ENCODE measurements at regions not wholly inside any gene's neighbourhood (a gene's known extent, or its start where the extent isn't known, plus 50 kb on each side); places are given as distances from the start of the nearest gene placed in this dataset.

DNA sequence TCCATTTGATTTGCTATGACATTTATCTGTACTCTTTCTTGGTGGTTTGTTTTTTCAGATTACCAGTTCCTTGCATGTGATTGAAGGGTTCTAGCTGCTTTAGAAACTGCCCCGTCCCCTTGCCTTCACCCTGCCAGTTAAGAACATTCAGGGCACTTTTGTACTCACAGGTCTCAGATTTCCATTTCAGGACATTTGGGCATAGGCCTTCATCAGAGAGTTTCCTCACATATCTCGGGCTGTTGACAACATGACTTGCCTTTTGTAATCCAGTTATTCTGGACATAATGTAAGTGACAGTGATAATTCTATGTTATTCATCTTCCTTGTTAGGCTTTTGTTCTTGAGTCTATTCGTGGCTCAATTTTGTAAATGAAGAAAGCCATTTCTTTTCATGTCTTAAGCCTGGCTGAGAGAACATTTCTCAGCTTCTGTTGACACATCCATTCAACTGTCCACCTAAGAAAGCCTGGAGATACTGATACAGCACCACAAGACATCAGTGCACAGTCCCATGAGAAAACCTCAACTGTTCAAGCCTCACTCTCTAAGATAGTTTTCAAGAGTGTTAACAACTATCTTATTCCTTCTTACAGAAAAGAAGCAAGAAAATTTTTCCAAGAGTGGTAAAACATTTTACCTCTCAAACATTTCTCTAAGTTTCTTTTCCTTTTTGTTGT lies 209.3 kb upstream of the SGK1 start:
- Histone ChIP-seq H3K27me3 (ENCODE audit: control insufficient read depth, insufficient read depth, low read length) (no peaks in the 10 kb centered on the region), H3K4me3 (ENCODE audit: low read depth, low read length) (no peak overlapping the region), H3K36me3 (ENCODE audit: control insufficient read depth, insufficient read depth, low read length) (no peaks in the 10 kb centered on the region)
- CTCF ChIA-PET, result no interaction called here
- no peak for DNase-seq (ENCODE audit: low read depth)
- TF ChIP-seq, protein P1, sequence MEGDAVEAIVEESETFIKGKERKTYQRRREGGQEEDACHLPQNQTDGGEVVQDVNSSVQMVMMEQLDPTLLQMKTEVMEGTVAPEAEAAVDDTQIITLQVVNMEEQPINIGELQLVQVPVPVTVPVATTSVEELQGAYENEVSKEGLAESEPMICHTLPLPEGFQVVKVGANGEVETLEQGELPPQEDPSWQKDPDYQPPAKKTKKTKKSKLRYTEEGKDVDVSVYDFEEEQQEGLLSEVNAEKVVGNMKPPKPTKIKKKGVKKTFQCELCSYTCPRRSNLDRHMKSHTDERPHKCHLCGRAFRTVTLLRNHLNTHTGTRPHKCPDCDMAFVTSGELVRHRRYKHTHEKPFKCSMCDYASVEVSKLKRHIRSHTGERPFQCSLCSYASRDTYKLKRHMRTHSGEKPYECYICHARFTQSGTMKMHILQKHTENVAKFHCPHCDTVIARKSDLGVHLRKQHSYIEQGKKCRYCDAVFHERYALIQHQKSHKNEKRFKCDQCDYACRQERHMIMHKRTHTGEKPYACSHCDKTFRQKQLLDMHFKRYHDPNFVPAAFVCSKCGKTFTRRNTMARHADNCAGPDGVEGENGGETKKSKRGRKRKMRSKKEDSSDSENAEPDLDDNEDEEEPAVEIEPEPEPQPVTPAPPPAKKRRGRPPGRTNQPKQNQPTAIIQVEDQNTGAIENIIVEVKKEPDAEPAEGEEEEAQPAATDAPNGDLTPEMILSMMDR (IDR thresholded peaks at IDR 0.05; ENCODE audit: insufficient read depth, low read depth, low read length), result no peak
- POLR2A ChIA-PET, result no interaction called here

DNA sequence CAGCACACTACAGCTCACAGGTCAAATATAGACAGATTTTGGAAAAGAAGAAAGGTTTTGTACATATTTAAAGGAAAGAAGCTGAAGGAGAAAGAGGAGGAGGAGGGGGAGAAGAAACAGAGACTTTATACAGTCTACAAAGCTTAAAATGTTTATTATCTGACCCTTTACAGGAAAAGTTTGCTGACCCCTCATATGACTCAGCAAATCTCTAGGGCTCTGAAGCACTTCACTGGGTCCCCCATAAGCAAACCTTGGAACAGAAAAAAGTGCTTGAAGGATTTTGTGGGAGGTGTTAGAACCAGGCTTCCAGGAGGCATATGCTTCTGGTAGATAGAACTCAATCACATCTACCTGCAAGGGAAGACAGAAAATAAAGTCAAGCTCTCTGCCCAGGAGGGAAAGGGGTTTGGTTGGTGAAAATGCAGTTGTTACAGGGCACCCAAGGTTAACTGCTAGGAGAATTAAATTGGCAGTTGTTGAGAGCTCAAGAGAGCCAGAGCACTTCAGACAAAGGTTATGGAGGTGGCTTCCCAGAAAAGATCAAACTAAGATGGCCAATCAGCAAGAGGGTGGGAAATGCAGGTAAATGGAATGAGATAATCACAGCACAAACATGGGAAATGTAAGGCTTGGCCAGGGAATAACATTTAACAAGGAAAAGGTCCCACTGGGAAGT lies 207.4 kb upstream of the SGK1 start:
- POLR2A ChIA-PET, result no interaction called here
- H3K36me3 ChIP-seq (ENCODE audit: control insufficient read depth, insufficient read depth, low read length), result no peaks in the 10 kb centered on the region
- H3K27me3 ChIP-seq (ENCODE audit: control insufficient read depth, insufficient read depth, low read length), result no peaks in the 10 kb centered on the region
- H3K4me3 ChIP-seq (ENCODE audit: low read depth, low read length), result no peak overlapping the region
- no peak for DNase-seq (ENCODE audit: low read depth)
- TF ChIP-seq, protein P1 (IDR thresholded peaks at IDR 0.05; ENCODE audit: insufficient read depth, low read depth, low read length), result no peak
- CTCF ChIA-PET, result no interaction called here

DNA sequence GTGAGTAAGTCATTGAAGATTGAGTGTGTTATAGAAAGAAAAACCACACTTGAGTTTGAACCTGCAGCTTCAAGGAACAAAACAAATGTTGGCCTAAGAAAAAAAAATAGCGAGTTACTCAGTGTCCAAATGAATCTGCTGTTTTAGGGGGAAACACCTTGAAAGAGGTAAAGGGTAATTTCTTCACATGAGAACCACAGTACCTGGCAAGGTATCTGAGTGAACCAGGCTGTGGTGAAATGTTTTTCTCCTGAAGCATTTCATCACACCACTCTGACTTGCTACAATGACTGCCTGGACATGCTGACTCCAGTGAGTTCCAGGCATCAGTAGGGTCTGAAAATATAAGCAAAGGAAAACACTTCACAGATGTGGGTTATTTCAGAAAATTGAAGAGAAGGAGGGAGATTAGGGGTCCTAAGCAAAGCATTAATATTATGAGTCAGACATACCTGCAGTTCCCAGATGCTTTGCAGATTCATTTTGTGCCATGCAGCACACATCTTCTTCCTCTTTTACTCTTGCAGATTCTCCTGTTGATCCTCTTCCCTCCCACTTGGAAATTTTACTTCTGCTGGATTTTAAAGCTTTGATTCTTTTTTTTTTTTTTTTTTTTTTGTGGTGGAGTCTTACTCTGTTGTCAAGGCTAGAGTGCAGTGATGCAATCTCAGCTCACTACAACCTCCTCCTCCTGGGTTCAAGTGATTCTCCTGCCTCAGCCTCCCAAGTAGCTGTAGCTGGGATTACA lies 206.2 kb upstream of the SGK1 start:
- Histone ChIP-seq H3K4me3 (ENCODE audit: low read depth, low read length) (no peak overlapping the region), H3K27me3 (ENCODE audit: control insufficient read depth, insufficient read depth, low read length) (no peaks in the 10 kb centered on the region), H3K36me3 (ENCODE audit: control insufficient read depth, insufficient read depth, low read length) (no peaks in the 10 kb centered on the region)
- no peak for DNase-seq (ENCODE audit: low read depth)
- ChIA-PET POLR2A (no interaction called here), CTCF (interaction anchor here (0.7 kb wide), 1 partner anchor 91 kb away, joined by 3 read pairs; no protein-coding TSS in a partner anchor)
- TF ChIP-seq, protein P1 (IDR thresholded peaks at IDR 0.05; ENCODE audit: insufficient read depth, low read depth, low read length), result no peak

DNA sequence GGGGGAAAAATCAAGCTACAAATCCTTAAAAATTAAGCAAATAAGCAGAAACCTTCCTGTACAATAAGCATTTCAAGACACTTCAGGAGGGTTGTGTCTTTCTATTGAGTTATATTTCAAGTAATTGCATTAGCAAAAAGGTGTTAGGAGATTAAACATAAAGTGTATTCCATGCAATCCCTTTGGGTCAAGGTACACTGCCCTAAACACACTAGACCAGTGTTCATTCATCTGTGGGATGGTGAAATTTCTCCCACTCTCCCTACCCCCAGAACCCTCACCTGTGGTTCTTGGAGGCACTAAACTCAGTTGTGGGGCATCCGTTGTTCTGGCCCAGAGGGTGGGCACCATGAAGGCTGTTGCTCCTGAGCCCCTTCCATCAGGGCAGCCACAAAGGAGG lies 205.1 kb upstream of the SGK1 start:
- Histone ChIP-seq H3K27me3 (ENCODE audit: control insufficient read depth, insufficient read depth, low read length) (no peaks in the 10 kb centered on the region), H3K36me3 (ENCODE audit: control insufficient read depth, insufficient read depth, low read length) (no peaks in the 10 kb centered on the region), H3K4me3 (ENCODE audit: low read depth, low read length) (no peak overlapping the region)
- ChIA-PET CTCF (no interaction called here), POLR2A (no interaction called here)
- TF ChIP-seq, protein P1 (IDR thresholded peaks at IDR 0.05; ENCODE audit: insufficient read depth, low read depth, low read length), result no peak
- no peak for DNase-seq (ENCODE audit: low read depth)

DNA sequence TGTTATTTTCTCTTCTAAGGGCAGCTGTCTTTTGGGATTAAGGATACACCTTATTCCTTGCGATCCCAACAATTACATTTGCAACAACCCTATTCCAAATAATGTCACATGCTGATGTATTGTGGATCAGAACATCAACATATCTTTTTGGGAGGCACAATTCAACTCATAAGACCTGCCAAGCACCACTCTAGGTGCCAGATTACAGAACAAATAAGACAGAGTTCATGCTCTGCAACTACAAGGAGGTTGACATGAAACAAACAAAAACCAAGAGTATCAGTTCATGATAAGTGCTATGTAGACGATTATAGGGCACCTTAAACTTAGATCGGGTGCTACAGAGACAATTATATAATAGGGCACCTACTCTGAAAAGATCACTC lies 203.2 kb upstream of the SGK1 start:
- no peak for DNase-seq (ENCODE audit: low read depth)
- ChIA-PET POLR2A (interaction anchor here (0.5 kb wide), 1 partner anchor 77 kb away, joined by 5 read pairs; no protein-coding TSS in a partner anchor), CTCF (no interaction called here)
- TF ChIP-seq, protein P1 (IDR thresholded peaks at IDR 0.05; ENCODE audit: insufficient read depth, low read depth, low read length), result no peak
- no peaks in the 10 kb centered on the region for H3K36me3 ChIP-seq (ENCODE audit: control insufficient read depth, insufficient read depth, low read length)
- no peaks in the 10 kb centered on the region for H3K27me3 ChIP-seq (ENCODE audit: control insufficient read depth, insufficient read depth, low read length)
- no peak overlapping the region for H3K4me3 ChIP-seq (ENCODE audit: low read depth, low read length)

Measured in BJ (cell line).